Smooth muscle cell (in vitro differentiated cells): ENCODE measurements at regions not wholly inside any gene's neighbourhood (a gene's known extent, or its start where the extent isn't known, plus 50 kb on each side); places are given as distances from the start of the nearest gene placed in this dataset.

Experiments
- DNase-seq: peaks from one replicate; lab custom pipeline; 2025; ENCODE audit not compliant: unreplicated experiment; lab: John Stamatoyannopoulos, UW
- H2AFZ ChIP-seq: fragments of 200-600 bp; sonication (generic); 2 replicates; pipeline ENCODE4 v1.6.0; 2016; ENCODE audit warnings: antibody characterized with exemption, low read depth, mild to moderate bottlenecking
- H3F3A ChIP-seq: fragments of 200-600 bp; sonication (generic); 2 replicates; pipeline ENCODE4 v1.6.0; 2017; ENCODE audit warnings: antibody characterized with exemption, low read depth
- H3K27ac ChIP-seq: fragments of 200-600 bp; sonication (generic); 2 replicates; pipeline ENCODE4 v1.5.1; 2016; ENCODE audit warnings: low read depth, mild to moderate bottlenecking
- H3K27me3 ChIP-seq: fragments of 200-600 bp; sonication (generic); 2 replicates; pipeline ENCODE4 v1.6.1; 2016; ENCODE audit warnings: low read depth, mild to moderate bottlenecking
- H3K36me3 ChIP-seq: fragments of 200-600 bp; sonication (generic); 2 replicates; pipeline ENCODE4 v1.5.1; 2016; ENCODE audit warnings: low read depth
- H3K4me1 ChIP-seq: fragments of 200-600 bp; sonication (generic); 2 replicates; pipeline ENCODE4 v1.5.1; 2016; ENCODE audit warnings: low read depth
- H3K4me2 ChIP-seq: fragments of 200-600 bp; sonication (generic); 2 replicates; pipeline ENCODE4 v1.6.0; 2016; ENCODE audit warnings: mild to moderate bottlenecking
- H3K4me3 ChIP-seq: fragments of 200-600 bp; sonication (generic); 2 replicates; pipeline ENCODE4 v1.5.1; 2016; ENCODE audit warnings: mild to moderate bottlenecking
- H3K79me2 ChIP-seq: fragments of 200-600 bp; sonication (generic); 2 replicates; pipeline ENCODE4 v1.6.0; 2016; ENCODE audit warnings: low read depth, mild to moderate bottlenecking
- H3K9ac ChIP-seq: fragments of 200-600 bp; sonication (generic); 2 replicates; pipeline ENCODE4 v1.6.0; 2016; ENCODE audit warnings: low read depth
- H3K9me3 ChIP-seq: fragments of 200-600 bp; sonication (generic); replicated peaks from 2 replicates; pipeline ENCODE4 v1.5.1; 2016; ENCODE audit warnings: low read depth
- H4K20me1 ChIP-seq: fragments of 200-600 bp; sonication (generic); 2 replicates; pipeline ENCODE4 v1.6.0; 2016; ENCODE audit warnings: low read depth
- CTCF ChIP-seq: fragments of 200-600 bp; sonication (generic); IDR thresholded peaks from 2 replicates; pipeline ENCODE4 v1.5.1; 2017; ENCODE audit warnings: borderline replicate concordance, mild to moderate bottlenecking, antibody characterized with exemption; ENCODE audit not compliant: insufficient read depth, poor library complexity, severe bottlenecking
- WGBS: methylation state at CpG from one replicate; pipeline ENCODE4 v1.1.7; 2016; ENCODE audit warnings: low lambda C conversion rate; 5-methylcytosine and 5-hydroxymethylcytosine counted together

- Histone ChIP-seq H4K20me1 (no peaks in the 10 kb centered on the region), H3K79me2 (no peaks in the 10 kb centered on the region), H3K9ac (no peak overlapping the region), H2AFZ (no peak overlapping the region), H3K4me2 (no peak overlapping the region), H3K4me3 (no peak overlapping the region), H3K4me1 (no peaks in the 10 kb centered on the region), H3K36me3 (no peaks in the 10 kb centered on the region), H3K9me3 (no peaks in the 10 kb centered on the region), H3F3A (peaks cover 4% of the 10 kb centered on the region), H3K27ac (no peak overlapping the region), H3K27me3 (no peaks in the 10 kb centered on the region)
- no peak for TF ChIP-seq CTCF
- no peak for DNase-seq
- 81% methylated on average over 6 of the region's 6 CpGs for WGBS
Measured at GRCh38 chr12:90020881-90021280, 312.2 kb upstream of the ATP2B1 start.

GRCh38 chr12:90020436-90020835 lies 311.8 kb upstream of the ATP2B1 start:
- Histone ChIP-seq H3K4me2 (no peak overlapping the region), H3F3A (peaks cover 4% of the 10 kb centered on the region), H3K9ac (no peak overlapping the region), H3K27me3 (no peaks in the 10 kb centered on the region), H2AFZ (no peak overlapping the region), H3K79me2 (no peaks in the 10 kb centered on the region), H3K9me3 (no peaks in the 10 kb centered on the region), H3K27ac (no peak overlapping the region), H4K20me1 (no peaks in the 10 kb centered on the region), H3K4me1 (no peaks in the 10 kb centered on the region), H3K36me3 (no peaks in the 10 kb centered on the region), H3K4me3 (no peak overlapping the region)
- no peak for TF ChIP-seq CTCF
- DNase-seq = no peak
- 89% methylated on average over 2 of the region's 2 CpGs for WGBS

GRCh38 chr12:90020014-90020413 lies 311.4 kb upstream of the ATP2B1 start:
- no peak for DNase-seq
- no peaks in the 10 kb centered on the region for H3K4me1 ChIP-seq
- H3K9ac ChIP-seq = no peak overlapping the region
- no peak overlapping the region for H2AFZ ChIP-seq
- no peak for TF ChIP-seq CTCF
- H3K36me3 ChIP-seq = no peaks in the 10 kb centered on the region
- H4K20me1 ChIP-seq = no peaks in the 10 kb centered on the region
- H3F3A ChIP-seq = peaks cover 4% of the 10 kb centered on the region
- 86% methylated on average over 1 of the region's 1 CpG for WGBS
- no peak overlapping the region for H3K4me3 ChIP-seq
- H3K27ac ChIP-seq = no peak overlapping the region
- H3K9me3 ChIP-seq = no peaks in the 10 kb centered on the region
- H3K4me2 ChIP-seq = no peak overlapping the region
- H3K79me2 ChIP-seq = no peaks in the 10 kb centered on the region
- H3K27me3 ChIP-seq = no peaks in the 10 kb centered on the region

- Histone ChIP-seq H3K27ac (no peak overlapping the region), H3K4me3 (no peak overlapping the region), H4K20me1 (no peaks in the 10 kb centered on the region), H2AFZ (no peak overlapping the region), H3K9me3 (no peaks in the 10 kb centered on the region), H3K4me2 (no peak overlapping the region), H3K4me1 (no peaks in the 10 kb centered on the region), H3K9ac (no peak overlapping the region), H3F3A (no peaks in the 10 kb centered on the region), H3K27me3 (no peaks in the 10 kb centered on the region), H3K36me3 (no peaks in the 10 kb centered on the region), H3K79me2 (no peaks in the 10 kb centered on the region)
- TF ChIP-seq CTCF = no peak
- WGBS = 93% methylated on average over 2 of the region's 2 CpGs
- no peak for DNase-seq
Measured at GRCh38 chr12:90017316-90017715, 308.7 kb upstream of the ATP2B1 start.
